HTR-8/SVneo (cell line): ENCODE measurements at regions not wholly inside any gene's neighbourhood (a gene's known extent, or its start where the extent isn't known, plus 50 kb on each side); places are given as distances from the start of the nearest gene placed in this dataset.

ENCODE experiments used
- DNase-seq: peaks from one replicate; pipeline ENCODE4 v3.0.0; 2011; ENCODE audit warnings: low spot score, mixed read lengths; ENCODE audit not compliant: insufficient read length
- FAIRE-seq: peaks from 2 replicates; lab custom pipeline; 2011; peaks lifted over from hg19 to GRCh38; lab: Jason Lieb, UNC

GRCh38 chr17:52227926-52228325, 69.4 kb upstream of the CA10 start:
- DNase-seq (no peak), FAIRE-seq (no peak)

GRCh38 chr17:52213451-52213850, 54.9 kb upstream of the CA10 start:
- FAIRE-seq = no peak
- DNase-seq = no peak

GRCh38 chr17:52212851-52213250, 54.3 kb upstream of the CA10 start:
- FAIRE-seq = no peak
- DNase-seq = no peak

- no peak for FAIRE-seq
Measured at GRCh38 chr17:52209507-52209906, 51.0 kb upstream of the CA10 start.

More at GRCh38 chr17:52209507-52209906, 51.0 kb upstream of the CA10 start:
- no peak for DNase-seq
